Colonic mucosa (tissue), 4 donors: ENCODE measurements at regions not wholly inside any gene's neighbourhood (a gene's known extent, or its start where the extent isn't known, plus 50 kb on each side); places are given as distances from the start of the nearest gene placed in this dataset.
A peak's percentile ranks its signal among the peaks of the same experiment; 100 is the strongest.

Experiments
- DNase-seq: peaks from one replicate; pipeline ENCODE4 v3.0.0-alpha.2; 2020
- H3K27ac ChIP-seq: fragments of 200-600 bp; one replicate; pipeline ENCODE4 v1.8.0; 2021
- H3K27me3 ChIP-seq: fragments of 200-600 bp; one replicate; pipeline ENCODE4 v1.8.0; 2021
- H3K36me3 ChIP-seq: fragments of 200-600 bp; one replicate; pipeline ENCODE4 v1.8.0; 2021
- H3K4me1 ChIP-seq: fragments of 200-600 bp; one replicate; pipeline ENCODE4 v1.8.0; 2021; ENCODE audit warnings: mild to moderate bottlenecking
- H3K4me3 ChIP-seq: fragments of 200-600 bp; one replicate; pipeline ENCODE4 v1.8.0; 2021
- H3K9ac ChIP-seq, 2 donors: one replicate each; pipeline ENCODE4 v1.7.0; 2013; ENCODE audit warnings: control low read depth in 2 of 2, low read depth in 2 of 2, low read length in 2 of 2
- H3K9me3 ChIP-seq: fragments of 200-600 bp; one replicate; pipeline ENCODE4 v1.8.0; 2021
- CTCF ChIP-seq: fragments of 200-600 bp; IDR thresholded peaks from one replicate; pipeline ENCODE4 v1.8.0; 2022; ENCODE audit warnings: antibody characterized with exemption, mild to moderate bottlenecking
- intact Hi-C: fragments of 100-400 bp; cut with DNase I; formaldehyde crosslinking; loops from one replicate; pipeline ENCODE4 v1.14.1; 2022
- donor health status: healthy.
- donor health status: DM: no; HTN: no; CAD: no.
- donor health status: DM: no; HTN: no; CAD: no.

GRCh38 chr2:180125245-180125962, 118.3 kb upstream of the CWC22 start:
- H3K9ac ChIP-seq = no peak overlapping the region
- TF ChIP-seq CTCF = peak; percentile 50
- H3K27me3 ChIP-seq = no peaks in the 10 kb centered on the region
- no peak overlapping the region for H3K27ac ChIP-seq
- H3K4me1 ChIP-seq = no peaks in the 10 kb centered on the region
- peak; percentile 31 for DNase-seq
- H3K9me3 ChIP-seq = no peaks in the 10 kb centered on the region
- no peaks in the 10 kb centered on the region for H3K36me3 ChIP-seq
- intact Hi-C loops = loop anchor here (5.0 kb wide), 1 partner anchor 1342 kb away; no protein-coding TSS in a partner anchor
- no peak overlapping the region for H3K4me3 ChIP-seq

DNA sequence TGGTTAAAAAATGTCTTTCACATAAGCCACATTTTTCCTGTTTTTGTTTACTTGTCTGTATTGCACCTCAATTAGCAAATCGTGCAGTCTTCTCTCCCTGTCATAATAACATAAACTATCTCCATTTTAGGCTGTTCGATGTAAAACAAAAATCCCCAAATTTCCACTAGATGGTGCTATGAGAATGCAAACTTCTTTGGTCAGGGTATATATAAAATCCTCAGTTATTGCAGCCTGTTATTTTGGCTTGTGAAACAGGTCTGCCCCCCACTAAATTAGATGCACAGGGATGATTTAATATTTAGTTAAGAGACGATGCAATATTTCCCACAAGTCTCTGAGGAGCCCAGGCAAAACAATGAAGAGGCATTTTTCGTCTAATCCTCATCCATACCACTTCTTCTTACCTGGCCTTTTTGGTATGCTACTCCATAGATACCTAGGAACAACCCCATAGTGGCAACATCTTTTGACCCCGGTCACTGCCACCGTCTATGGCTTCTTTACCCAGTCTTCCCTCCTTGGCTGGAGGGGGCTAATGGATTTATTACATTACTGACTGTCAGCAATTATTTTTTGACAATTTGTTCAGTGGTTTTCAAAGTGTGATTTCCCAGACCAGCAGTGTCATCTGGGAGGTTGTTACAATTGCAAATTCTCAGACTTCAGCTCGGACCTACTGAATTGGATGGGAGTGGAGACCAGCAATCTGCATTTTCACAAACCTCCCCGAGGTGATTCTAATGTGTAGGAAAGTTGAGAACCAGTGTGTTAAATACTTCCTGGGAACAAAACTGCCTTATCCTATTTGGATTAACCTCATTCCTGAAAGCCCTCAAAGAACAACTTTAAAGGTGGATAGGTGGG, 117.4 kb upstream of the CWC22 start:
- Histone ChIP-seq H3K4me3 (no peak overlapping the region), H3K9ac (no peak overlapping the region), H3K27me3 (no peaks in the 10 kb centered on the region), H3K9me3 (no peaks in the 10 kb centered on the region), H3K36me3 (no peaks in the 10 kb centered on the region), H3K4me1 (no peaks in the 10 kb centered on the region), H3K27ac (no peak overlapping the region)
- intact Hi-C loops = loop anchor here (5.0 kb wide), 3 partner anchors 933 to 1593 kb away; no protein-coding TSS in a partner anchor
- TF ChIP-seq CTCF = peak; percentile 40
- no peak for DNase-seq

DNA sequence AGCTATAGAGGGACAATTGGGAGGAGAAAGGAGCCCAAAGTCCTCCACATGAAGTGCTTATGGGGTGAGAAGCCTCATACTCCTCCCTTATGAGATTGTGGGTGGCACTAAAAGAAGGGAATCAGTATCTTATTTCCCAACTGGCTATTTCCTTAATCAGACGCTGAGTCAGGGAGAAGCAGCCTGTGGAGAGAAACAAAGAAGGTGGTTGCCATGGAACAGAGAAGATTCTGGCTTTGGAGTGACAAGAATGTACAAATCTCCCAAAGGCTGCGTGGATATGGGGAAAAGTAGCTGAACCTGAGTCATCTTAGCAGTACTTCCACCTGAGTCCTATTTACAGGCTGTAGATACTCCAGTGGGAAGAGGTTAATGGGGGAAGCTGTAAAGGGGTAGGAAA, 115.8 kb upstream of the CWC22 start:
- no peaks in the 10 kb centered on the region for H3K9me3 ChIP-seq
- no peak overlapping the region for H3K9ac ChIP-seq
- no peak overlapping the region for H3K4me3 ChIP-seq
- intact Hi-C loops = loop anchor here (5.0 kb wide), 2 partner anchors 934 to 1594 kb away; no protein-coding TSS in a partner anchor
- no peak for TF ChIP-seq CTCF
- H3K36me3 ChIP-seq = no peaks in the 10 kb centered on the region
- no peak for DNase-seq
- H3K27ac ChIP-seq = no peak overlapping the region
- H3K27me3 ChIP-seq = no peaks in the 10 kb centered on the region
- H3K4me1 ChIP-seq = no peaks in the 10 kb centered on the region

GRCh38 chr2:180115675-180116074, 108.6 kb upstream of the CWC22 start:
- no peaks in the 10 kb centered on the region for H3K27me3 ChIP-seq
- no peak overlapping the region for H3K4me3 ChIP-seq
- no peaks in the 10 kb centered on the region for H3K36me3 ChIP-seq
- no peak overlapping the region for H3K27ac ChIP-seq
- no peak overlapping the region for H3K9ac ChIP-seq
- DNase-seq = no peak
- intact Hi-C loops = no loop called here
- H3K9me3 ChIP-seq = no peaks in the 10 kb centered on the region
- TF ChIP-seq CTCF = no peak
- H3K4me1 ChIP-seq = no peaks in the 10 kb centered on the region

DNA sequence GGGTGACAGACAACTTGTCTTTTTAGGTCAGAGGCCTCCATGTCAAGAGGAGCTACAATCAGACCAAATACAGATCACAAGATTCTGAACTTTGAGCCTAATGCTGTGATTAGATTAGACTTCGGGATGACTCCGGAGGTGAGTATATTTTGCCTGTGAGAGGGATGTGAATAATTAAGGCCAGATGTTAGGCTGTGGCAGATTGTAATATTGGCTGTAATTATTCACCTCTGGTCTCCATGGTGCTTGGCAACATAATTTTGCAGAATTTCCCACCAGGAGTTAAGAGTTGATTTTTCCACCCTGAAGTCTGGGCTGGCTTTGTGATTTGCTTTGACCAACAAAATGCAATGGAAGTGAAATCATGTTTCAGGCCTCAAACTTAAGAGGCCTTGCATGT, 108.2 kb upstream of the CWC22 start:
- Histone ChIP-seq H3K27me3 (no peaks in the 10 kb centered on the region), H3K9ac (no peak overlapping the region), H3K4me1 (no peaks in the 10 kb centered on the region), H3K36me3 (no peaks in the 10 kb centered on the region), H3K4me3 (no peak overlapping the region), H3K9me3 (no peaks in the 10 kb centered on the region), H3K27ac (no peak overlapping the region)
- no peak for TF ChIP-seq CTCF
- no peak for DNase-seq
- intact Hi-C loops = no loop called here
